HEK293 (cell line): ENCODE measurements at regions not wholly inside any gene's neighbourhood (a gene's known extent, or its start where the extent isn't known, plus 50 kb on each side); places are given as distances from the start of the nearest gene placed in this dataset.
A peak's percentile ranks its signal among the peaks of the same experiment; 100 is the strongest.

Source experiments
- CTCF ChIA-PET: fragments of 350-600 bp; formaldehyde crosslinking; extraction: SDS; loops from one replicate; lab custom pipeline; 2021; ENCODE audit warnings: antibody characterized with exemption; lab: Yijun Ruan, JAX
- POLR2A ChIA-PET: fragments of 300-600 bp; formaldehyde crosslinking; extraction: SDS; loops from one replicate; lab custom pipeline; 2020; ENCODE audit warnings: antibody characterized with exemption, inconsistent platforms; lab: Yijun Ruan, JAX
- H3K27ac ChIP-seq: fragments of 200-500 bp; sonication (Bioruptor generic); 2 replicates; pipeline ENCODE4 v1.5.1; 2014; ENCODE audit warnings: low read depth, low read length, control low read depth, inconsistent platforms; ENCODE audit errors: extremely low read depth
- H3K36me3 ChIP-seq, 2 experiments: fragments of 200-500 bp in 1 of 2; sonication (Bioruptor generic) in 1 of 2; 1 replicate in 1 of 2; 2 replicates in 1 of 2; pipeline ENCODE4 v1.5.1; 2014 to 2017; ENCODE audit warnings: inconsistent platforms in 2 of 2, low read length in 2 of 2; ENCODE audit not compliant: control insufficient read depth in 2 of 2, insufficient read depth in 1 of 2
- H3K4me1 ChIP-seq: fragments of 200-500 bp; sonication (Bioruptor generic); 2 replicates; pipeline ENCODE4 v1.5.1; 2014; ENCODE audit warnings: mild to moderate bottlenecking, low read length, inconsistent platforms; ENCODE audit not compliant: control insufficient read depth, insufficient read depth
- H3K4me3 ChIP-seq: 2 replicates; pipeline ENCODE4 v1.5.1; 2011; ENCODE audit warnings: low read depth, mild to moderate bottlenecking, control low read depth, low read length, moderate library complexity
- H3K9me3 ChIP-seq: fragments of 200-500 bp; sonication (Bioruptor generic); 2 replicates; pipeline ENCODE4 v1.5.1; 2014; ENCODE audit warnings: low read depth, low read length, inconsistent platforms; ENCODE audit not compliant: control insufficient read depth, insufficient read depth
- FEZF1 ChIP-seq: fragments of 450-650 bp; formaldehyde crosslinking; IDR thresholded peaks from 2 replicates; pipeline ENCODE4 v1.5.1; 2016; ENCODE audit warnings: missing biosample characterization, missing genetic modification characterization
- HOXC10 ChIP-seq: sonication (generic); formaldehyde crosslinking; IDR thresholded peaks from 2 replicates; pipeline ENCODE4 v1.8.1; 2023; ENCODE audit warnings: mild to moderate bottlenecking, missing genetic modification reagents
- KLF9 ChIP-seq: fragments of 450-650 bp; formaldehyde crosslinking; IDR thresholded peaks from 2 replicates; pipeline ENCODE4 v1.5.1; 2016; ENCODE audit warnings: missing biosample characterization, missing genetic modification characterization, low read depth
- OSR2 ChIP-seq: fragments of 450-650 bp; formaldehyde crosslinking; IDR thresholded peaks from 2 replicates; pipeline ENCODE4 v1.5.1; 2016; ENCODE audit warnings: missing biosample characterization, missing genetic modification characterization
- RBAK ChIP-seq: fragments of 450-650 bp; formaldehyde crosslinking; IDR thresholded peaks from 2 replicates; pipeline ENCODE4 v1.5.1; 2016; ENCODE audit warnings: missing biosample characterization, missing genetic modification characterization
- SP2 ChIP-seq: fragments of 450-650 bp; formaldehyde crosslinking; IDR thresholded peaks from 2 replicates; pipeline ENCODE4 v1.5.1; 2016; ENCODE audit warnings: missing biosample characterization, missing genetic modification characterization
- ZBTB20 ChIP-seq: fragments of 450-650 bp; formaldehyde crosslinking; IDR thresholded peaks from 2 replicates; pipeline ENCODE4 v1.5.1; 2016; ENCODE audit warnings: missing biosample characterization, missing genetic modification characterization
- ZBTB7A ChIP-seq: fragments of 450-650 bp; formaldehyde crosslinking; IDR thresholded peaks from 2 replicates; pipeline ENCODE4 v1.5.1; 2016; ENCODE audit warnings: low read depth, missing biosample characterization, missing genetic modification characterization
- ZBTB8A ChIP-seq: fragments of 450-650 bp; formaldehyde crosslinking; IDR thresholded peaks from 2 replicates; pipeline ENCODE4 v1.5.1; 2016; ENCODE audit warnings: missing biosample characterization, missing genetic modification characterization
- ZIC2 ChIP-seq: fragments of 450-650 bp; formaldehyde crosslinking; IDR thresholded peaks from 2 replicates; pipeline ENCODE4 v1.5.1; 2016; ENCODE audit warnings: missing biosample characterization, missing genetic modification characterization
- ZNF211 ChIP-seq: fragments of 450-650 bp; formaldehyde crosslinking; IDR thresholded peaks from 2 replicates; pipeline ENCODE4 v1.5.1; 2016; ENCODE audit warnings: low read depth, missing biosample characterization, missing genetic modification characterization
- ZNF23 ChIP-seq: fragments of 450-650 bp; formaldehyde crosslinking; IDR thresholded peaks from 2 replicates; pipeline ENCODE4 v1.5.1; 2016; ENCODE audit warnings: missing biosample characterization, missing genetic modification characterization, borderline replicate concordance
- ZNF404 ChIP-seq: fragments of 450-650 bp; formaldehyde crosslinking; IDR thresholded peaks from 2 replicates; pipeline ENCODE4 v1.5.1; 2017; ENCODE audit warnings: missing biosample characterization, missing genetic modification characterization
- ZNF549 ChIP-seq: fragments of 450-650 bp; IDR thresholded peaks from 2 replicates; pipeline ENCODE4 v1.5.1; 2018; ENCODE audit warnings: missing biosample characterization, missing genetic modification characterization, mild to moderate bottlenecking, inconsistent platforms, moderate library complexity
- ZNF561 ChIP-seq: fragments of 450-650 bp; IDR thresholded peaks from 2 replicates; pipeline ENCODE4 v1.5.1; 2018; ENCODE audit warnings: missing biosample characterization, missing genetic modification characterization, borderline replicate concordance
- ZNF571 ChIP-seq: fragments of 450-650 bp; formaldehyde crosslinking; IDR thresholded peaks from 2 replicates; pipeline ENCODE4 v1.5.0; 2017; ENCODE audit warnings: missing biosample characterization, missing genetic modification characterization
- ZNF791 ChIP-seq: fragments of 450-650 bp; formaldehyde crosslinking; IDR thresholded peaks from 2 replicates; pipeline ENCODE4 v1.5.1; 2016; ENCODE audit warnings: missing biosample characterization, missing genetic modification characterization
- ZNF792 ChIP-seq: fragments of 450-650 bp; formaldehyde crosslinking; IDR thresholded peaks from 2 replicates; pipeline ENCODE4 v1.5.1; 2016; ENCODE audit warnings: missing biosample characterization, missing genetic modification characterization
- ZXDB ChIP-seq: fragments of 450-650 bp; formaldehyde crosslinking; IDR thresholded peaks from 2 replicates; pipeline ENCODE4 v1.5.1; 2016; ENCODE audit warnings: missing biosample characterization, missing genetic modification characterization
- TF ChIP-seq, protein P1 (sequence below): fragments of 450-650 bp; formaldehyde crosslinking; IDR thresholded peaks from 2 replicates; pipeline ENCODE4 v1.5.1; 2016; ENCODE audit warnings: missing biosample characterization, missing genetic modification characterization
- TF ChIP-seq, protein P2 (sequence below): fragments of 450-650 bp; formaldehyde crosslinking; IDR thresholded peaks from 2 replicates; pipeline ENCODE4 v1.5.1; 2016; ENCODE audit warnings: missing biosample characterization, missing genetic modification characterization
- TF ChIP-seq, protein P3 (sequence below): fragments of 450-650 bp; formaldehyde crosslinking; IDR thresholded peaks from 2 replicates; pipeline ENCODE4 v1.5.1; 2016; ENCODE audit warnings: missing biosample characterization, missing genetic modification characterization
- TF ChIP-seq, protein P4 (sequence below): fragments of 450-650 bp; formaldehyde crosslinking; IDR thresholded peaks from 2 replicates; pipeline ENCODE4 v1.5.1; 2017; ENCODE audit warnings: missing biosample characterization, missing genetic modification characterization
- TF ChIP-seq, protein P5 (sequence below): fragments of 450-650 bp; formaldehyde crosslinking; IDR thresholded peaks from 2 replicates; pipeline ENCODE4 v1.5.1; 2016; ENCODE audit warnings: missing biosample characterization, missing genetic modification characterization

DNA sequence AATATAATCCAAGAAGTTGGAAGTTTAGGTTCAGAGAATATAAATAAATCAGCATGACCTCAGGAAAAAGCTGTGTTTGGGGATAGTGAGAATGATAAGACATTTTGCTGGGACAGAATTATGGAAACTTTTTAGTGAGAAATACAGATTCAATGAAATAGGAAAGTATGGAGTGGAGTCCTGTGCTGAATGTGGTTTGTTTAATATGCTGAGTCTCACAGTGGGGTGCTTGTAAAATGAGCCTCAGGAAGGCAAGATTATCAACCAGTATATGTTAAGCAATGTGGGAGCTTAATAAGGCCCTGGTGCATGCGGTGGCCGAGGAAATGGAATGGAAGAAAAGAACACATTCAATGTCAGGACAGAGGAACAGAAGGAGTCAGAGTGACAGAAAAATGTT, 1554.7 kb upstream of the TENM3 start:
- no peak overlapping the region for H3K4me3 ChIP-seq
- no peaks in the 10 kb centered on the region for H3K9me3 ChIP-seq
- TF ChIP-seq, protein P1, sequence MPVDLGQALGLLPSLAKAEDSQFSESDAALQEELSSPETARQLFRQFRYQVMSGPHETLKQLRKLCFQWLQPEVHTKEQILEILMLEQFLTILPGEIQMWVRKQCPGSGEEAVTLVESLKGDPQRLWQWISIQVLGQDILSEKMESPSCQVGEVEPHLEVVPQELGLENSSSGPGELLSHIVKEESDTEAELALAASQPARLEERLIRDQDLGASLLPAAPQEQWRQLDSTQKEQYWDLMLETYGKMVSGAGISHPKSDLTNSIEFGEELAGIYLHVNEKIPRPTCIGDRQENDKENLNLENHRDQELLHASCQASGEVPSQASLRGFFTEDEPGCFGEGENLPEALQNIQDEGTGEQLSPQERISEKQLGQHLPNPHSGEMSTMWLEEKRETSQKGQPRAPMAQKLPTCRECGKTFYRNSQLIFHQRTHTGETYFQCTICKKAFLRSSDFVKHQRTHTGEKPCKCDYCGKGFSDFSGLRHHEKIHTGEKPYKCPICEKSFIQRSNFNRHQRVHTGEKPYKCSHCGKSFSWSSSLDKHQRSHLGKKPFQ (tag by site-specific recombination), result no peak
- peak; percentile 64; the same call in 1 of the 2 replicates for TF ChIP-seq ZBTB20 (tag by site-specific recombination)
- TF ChIP-seq ZIC2, result peak; percentile 24; the same call in 1 of the 2 replicates
- 0 out of 2 replicates have a peak, but pooled peaks cover 2% of the 10 kb centered on the region for H3K4me1 ChIP-seq
- ChIA-PET CTCF (no interaction called here), POLR2A (no interaction called here)
- no peak overlapping the region for H3K27ac ChIP-seq
- H3K36me3 ChIP-seq, result no peaks in the 10 kb centered on the region

DNA sequence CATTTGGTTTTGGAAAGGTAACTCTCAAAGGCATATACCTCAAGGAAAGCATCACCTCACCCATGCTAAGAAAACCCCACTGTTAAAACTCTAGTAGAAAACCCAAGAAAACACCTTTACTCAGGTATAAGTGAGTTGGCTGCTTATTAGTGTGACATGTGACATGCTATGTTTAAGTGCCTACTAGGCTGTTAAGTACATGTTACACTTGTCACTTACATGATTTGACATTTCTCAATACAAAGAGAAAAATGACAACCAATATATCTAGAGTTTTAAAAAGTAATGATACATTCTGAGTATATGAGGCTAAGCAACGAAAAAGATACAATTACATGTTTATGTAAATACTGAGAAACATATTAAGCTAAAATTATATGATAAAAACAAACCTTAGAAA, 1548.3 kb upstream of the TENM3 start:
- H3K27ac ChIP-seq, result no peak overlapping the region
- H3K4me1 ChIP-seq, result no peaks in the 10 kb centered on the region
- no peaks in the 10 kb centered on the region for H3K9me3 ChIP-seq
- ChIA-PET CTCF (no interaction called here), POLR2A (no interaction called here)
- H3K36me3 ChIP-seq, result no peaks in the 10 kb centered on the region
- TF ChIP-seq ZNF549 (tag by site-specific recombination) (no peak), ZNF561 (no peak), SP2 (tag by site-specific recombination) (no peak), ZXDB (no peak), ZNF571 (no peak), OSR2 (tag by site-specific recombination) (no peak), ZNF23 (no peak), KLF9 (no peak), ZNF792 (tag by site-specific recombination) (no peak), ZNF211 (tag by site-specific recombination) (no peak), RBAK (tag by site-specific recombination) (no peak), ZBTB7A (no peak), FEZF1 (no peak)
- TF ChIP-seq, protein P2, sequence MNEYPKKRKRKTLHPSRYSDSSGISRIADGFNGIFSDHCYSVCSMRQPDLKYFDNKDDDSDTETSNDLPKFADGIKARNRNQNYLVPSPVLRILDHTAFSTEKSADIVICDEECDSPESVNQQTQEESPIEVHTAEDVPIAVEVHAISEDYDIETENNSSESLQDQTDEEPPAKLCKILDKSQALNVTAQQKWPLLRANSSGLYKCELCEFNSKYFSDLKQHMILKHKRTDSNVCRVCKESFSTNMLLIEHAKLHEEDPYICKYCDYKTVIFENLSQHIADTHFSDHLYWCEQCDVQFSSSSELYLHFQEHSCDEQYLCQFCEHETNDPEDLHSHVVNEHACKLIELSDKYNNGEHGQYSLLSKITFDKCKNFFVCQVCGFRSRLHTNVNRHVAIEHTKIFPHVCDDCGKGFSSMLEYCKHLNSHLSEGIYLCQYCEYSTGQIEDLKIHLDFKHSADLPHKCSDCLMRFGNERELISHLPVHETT (tag by site-specific recombination), result no peak
- TF ChIP-seq, protein P3, sequence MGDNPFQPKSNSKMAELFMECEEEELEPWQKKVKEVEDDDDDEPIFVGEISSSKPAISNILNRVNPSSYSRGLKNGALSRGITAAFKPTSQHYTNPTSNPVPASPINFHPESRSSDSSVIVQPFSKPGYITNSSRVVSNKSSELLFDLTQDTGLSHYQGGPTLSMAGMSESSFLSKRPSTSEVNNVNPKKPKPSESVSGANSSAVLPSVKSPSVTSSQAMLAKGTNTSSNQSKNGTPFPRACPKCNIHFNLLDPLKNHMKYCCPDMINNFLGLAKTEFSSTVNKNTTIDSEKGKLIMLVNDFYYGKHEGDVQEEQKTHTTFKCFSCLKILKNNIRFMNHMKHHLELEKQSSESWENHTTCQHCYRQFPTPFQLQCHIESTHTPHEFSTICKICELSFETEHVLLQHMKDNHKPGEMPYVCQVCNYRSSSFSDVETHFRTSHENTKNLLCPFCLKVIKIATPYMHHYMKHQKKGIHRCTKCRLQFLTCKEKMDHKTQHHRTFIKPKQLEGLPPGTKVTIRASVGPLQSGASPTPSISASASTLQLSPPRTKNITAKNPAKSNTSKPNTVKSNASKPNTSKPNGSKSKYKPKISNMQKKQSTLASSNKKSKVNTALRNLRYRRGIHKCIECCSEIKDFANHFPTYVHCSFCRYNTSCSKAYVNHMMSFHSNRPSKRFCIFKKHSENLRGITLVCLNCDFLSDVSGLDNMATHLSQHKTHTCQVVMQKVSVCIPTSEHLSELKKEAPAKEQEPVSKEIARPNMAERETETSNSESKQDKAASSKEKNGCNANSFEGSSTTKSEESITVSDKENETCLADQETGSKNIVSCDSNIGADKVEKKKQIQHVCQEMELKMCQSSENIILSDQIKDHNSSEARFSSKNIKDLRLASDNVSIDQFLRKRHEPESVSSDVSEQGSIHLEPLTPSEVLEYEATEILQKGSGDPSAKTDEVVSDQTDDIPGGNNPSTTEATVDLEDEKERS, result no peak
- H3K4me3 ChIP-seq, result no peak overlapping the region

DNA sequence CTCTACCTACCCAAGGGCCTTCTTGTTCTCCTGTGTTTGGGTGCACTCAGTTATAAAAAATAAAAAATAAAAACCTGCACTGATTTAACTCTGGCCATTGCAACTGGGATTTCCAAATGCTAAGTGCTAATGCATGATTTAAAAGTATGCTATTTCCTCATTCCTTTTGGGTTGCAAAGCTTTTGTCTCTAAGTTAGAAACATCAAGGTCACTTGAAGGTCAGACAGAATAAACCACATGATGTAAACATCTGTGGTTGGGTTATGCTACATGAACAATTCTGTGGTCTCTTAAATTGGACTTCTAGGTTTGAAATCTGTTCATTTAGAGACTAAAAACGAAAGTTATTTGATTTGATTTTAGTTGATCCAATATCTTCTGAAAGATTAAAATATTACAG, 1547.4 kb upstream of the TENM3 start:
- H3K27ac ChIP-seq, result no peak overlapping the region
- TF ChIP-seq ZNF791 (tag by site-specific recombination), result no peak
- TF ChIP-seq, protein P4, sequence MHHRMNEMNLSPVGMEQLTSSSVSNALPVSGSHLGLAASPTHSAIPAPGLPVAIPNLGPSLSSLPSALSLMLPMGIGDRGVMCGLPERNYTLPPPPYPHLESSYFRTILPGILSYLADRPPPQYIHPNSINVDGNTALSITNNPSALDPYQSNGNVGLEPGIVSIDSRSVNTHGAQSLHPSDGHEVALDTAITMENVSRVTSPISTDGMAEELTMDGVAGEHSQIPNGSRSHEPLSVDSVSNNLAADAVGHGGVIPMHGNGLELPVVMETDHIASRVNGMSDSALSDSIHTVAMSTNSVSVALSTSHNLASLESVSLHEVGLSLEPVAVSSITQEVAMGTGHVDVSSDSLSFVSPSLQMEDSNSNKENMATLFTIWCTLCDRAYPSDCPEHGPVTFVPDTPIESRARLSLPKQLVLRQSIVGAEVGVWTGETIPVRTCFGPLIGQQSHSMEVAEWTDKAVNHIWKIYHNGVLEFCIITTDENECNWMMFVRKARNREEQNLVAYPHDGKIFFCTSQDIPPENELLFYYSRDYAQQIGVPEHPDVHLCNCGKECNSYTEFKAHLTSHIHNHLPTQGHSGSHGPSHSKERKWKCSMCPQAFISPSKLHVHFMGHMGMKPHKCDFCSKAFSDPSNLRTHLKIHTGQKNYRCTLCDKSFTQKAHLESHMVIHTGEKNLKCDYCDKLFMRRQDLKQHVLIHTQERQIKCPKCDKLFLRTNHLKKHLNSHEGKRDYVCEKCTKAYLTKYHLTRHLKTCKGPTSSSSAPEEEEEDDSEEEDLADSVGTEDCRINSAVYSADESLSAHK (tag by site-specific recombination), result no peak
- no peak for TF ChIP-seq HOXC10 (CRISPR knock-in tag)
- TF ChIP-seq ZBTB8A, result no peak
- no peak for TF ChIP-seq ZNF404 (tag by site-specific recombination)
- TF ChIP-seq, protein P5, sequence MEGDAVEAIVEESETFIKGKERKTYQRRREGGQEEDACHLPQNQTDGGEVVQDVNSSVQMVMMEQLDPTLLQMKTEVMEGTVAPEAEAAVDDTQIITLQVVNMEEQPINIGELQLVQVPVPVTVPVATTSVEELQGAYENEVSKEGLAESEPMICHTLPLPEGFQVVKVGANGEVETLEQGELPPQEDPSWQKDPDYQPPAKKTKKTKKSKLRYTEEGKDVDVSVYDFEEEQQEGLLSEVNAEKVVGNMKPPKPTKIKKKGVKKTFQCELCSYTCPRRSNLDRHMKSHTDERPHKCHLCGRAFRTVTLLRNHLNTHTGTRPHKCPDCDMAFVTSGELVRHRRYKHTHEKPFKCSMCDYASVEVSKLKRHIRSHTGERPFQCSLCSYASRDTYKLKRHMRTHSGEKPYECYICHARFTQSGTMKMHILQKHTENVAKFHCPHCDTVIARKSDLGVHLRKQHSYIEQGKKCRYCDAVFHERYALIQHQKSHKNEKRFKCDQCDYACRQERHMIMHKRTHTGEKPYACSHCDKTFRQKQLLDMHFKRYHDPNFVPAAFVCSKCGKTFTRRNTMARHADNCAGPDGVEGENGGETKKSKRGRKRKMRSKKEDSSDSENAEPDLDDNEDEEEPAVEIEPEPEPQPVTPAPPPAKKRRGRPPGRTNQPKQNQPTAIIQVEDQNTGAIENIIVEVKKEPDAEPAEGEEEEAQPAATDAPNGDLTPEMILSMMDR, result no peak

More for the DNA sequence above, 1547.4 kb upstream of the TENM3 start:
- Histone ChIP-seq H3K4me3 (no peak overlapping the region), H3K9me3 (no peaks in the 10 kb centered on the region), H3K36me3 (no peaks in the 10 kb centered on the region), H3K4me1 (no peaks in the 10 kb centered on the region)
- ChIA-PET CTCF (interaction anchor here (0.6 kb wide), 1 partner anchor 101 kb away, joined by 4 read pairs; no protein-coding TSS in a partner anchor), POLR2A (no interaction called here)
